ENCODE measurements at regions not wholly inside any gene's neighbourhood (a gene's known extent, or its start where the extent isn't known, plus 50 kb on each side); places are given as distances from the start of the nearest gene placed in this dataset.

DNA sequence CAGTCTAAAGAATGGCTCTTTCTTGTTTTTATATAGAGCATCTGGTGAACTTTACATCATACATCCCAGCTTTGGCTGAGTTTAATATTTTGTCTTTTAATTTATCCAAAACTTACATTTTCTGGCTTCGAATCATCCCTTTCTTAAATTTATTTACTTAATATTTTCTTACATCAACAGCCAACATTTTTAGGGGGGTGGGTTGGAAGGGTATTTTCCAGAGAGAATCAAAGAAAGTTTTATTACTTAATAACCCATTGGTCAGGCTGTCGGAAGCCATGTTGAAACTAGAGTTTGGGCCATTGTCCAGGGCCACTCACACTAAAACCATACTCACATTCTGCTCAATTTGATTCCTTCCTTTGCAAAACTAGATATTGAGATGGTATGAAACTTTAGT lies 220.2 kb downstream of the AEBP2 start:
- TF ChIP-seq, protein P1, sequence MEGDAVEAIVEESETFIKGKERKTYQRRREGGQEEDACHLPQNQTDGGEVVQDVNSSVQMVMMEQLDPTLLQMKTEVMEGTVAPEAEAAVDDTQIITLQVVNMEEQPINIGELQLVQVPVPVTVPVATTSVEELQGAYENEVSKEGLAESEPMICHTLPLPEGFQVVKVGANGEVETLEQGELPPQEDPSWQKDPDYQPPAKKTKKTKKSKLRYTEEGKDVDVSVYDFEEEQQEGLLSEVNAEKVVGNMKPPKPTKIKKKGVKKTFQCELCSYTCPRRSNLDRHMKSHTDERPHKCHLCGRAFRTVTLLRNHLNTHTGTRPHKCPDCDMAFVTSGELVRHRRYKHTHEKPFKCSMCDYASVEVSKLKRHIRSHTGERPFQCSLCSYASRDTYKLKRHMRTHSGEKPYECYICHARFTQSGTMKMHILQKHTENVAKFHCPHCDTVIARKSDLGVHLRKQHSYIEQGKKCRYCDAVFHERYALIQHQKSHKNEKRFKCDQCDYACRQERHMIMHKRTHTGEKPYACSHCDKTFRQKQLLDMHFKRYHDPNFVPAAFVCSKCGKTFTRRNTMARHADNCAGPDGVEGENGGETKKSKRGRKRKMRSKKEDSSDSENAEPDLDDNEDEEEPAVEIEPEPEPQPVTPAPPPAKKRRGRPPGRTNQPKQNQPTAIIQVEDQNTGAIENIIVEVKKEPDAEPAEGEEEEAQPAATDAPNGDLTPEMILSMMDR (IDR thresholded peaks at IDR 0.05; ENCODE audit: low read length), result no peak
- no peak for TF ChIP-seq EZH2phosphoT487 (IDR thresholded peaks at IDR 0.05; ENCODE audit: low read length)
